Fibroblast of upper back skin (primary cell): ENCODE measurements at regions not wholly inside any gene's neighbourhood (a gene's known extent, or its start where the extent isn't known, plus 50 kb on each side); places are given as distances from the start of the nearest gene placed in this dataset.
"Not testable (repeated sequence)": the region's sequence is repeated elsewhere in the genome, so short reads cannot be mapped to it uniquely, and the experiment has no call there.

ENCODE experiments used
- DNase-seq: peaks from one replicate; pipeline ENCODE4 v3.0.0-alpha.2; 2013

GRCh38 chr10:84876116-84876999, 548.0 kb downstream of the CCSER2 start:
- DNase-seq: no peak

GRCh38 chr10:84879991-84880390, 551.6 kb downstream of the CCSER2 start:
- no peak for DNase-seq

- not testable (repeated sequence) for DNase-seq
These were observed 553.3 kb downstream of the CCSER2 start for GRCh38 chr10:84881696-84882095.

- no peak for DNase-seq
These were observed 562.3 kb downstream of the CCSER2 start for GRCh38 chr10:84890706-84891105.

- no peak for DNase-seq
These were observed 563.2 kb downstream of the CCSER2 start for GRCh38 chr10:84891631-84892030.

GRCh38 chr10:84895541-84895940, 567.2 kb downstream of the CCSER2 start:
- DNase-seq: no peak

GRCh38 chr10:84896909-84897308, 568.5 kb downstream of the CCSER2 start:
- no peak for DNase-seq

GRCh38 chr10:84899268-84899667, 570.9 kb downstream of the CCSER2 start:
- no peak for DNase-seq

- no peak for DNase-seq
These were observed 571.8 kb downstream of the CCSER2 start for GRCh38 chr10:84900141-84900540.

- no peak for DNase-seq
These were observed 573.5 kb downstream of the CCSER2 start for GRCh38 chr10:84901885-84902284.

GRCh38 chr10:84902553-84902952, 574.2 kb downstream of the CCSER2 start:
- DNase-seq: no peak

- DNase-seq: no peak
These were observed 574.9 kb downstream of the CCSER2 start for GRCh38 chr10:84903320-84903719.

- no peak for DNase-seq
These were observed 579.1 kb downstream of the CCSER2 start for GRCh38 chr10:84907461-84908009.

GRCh38 chr10:84908491-84908890, 580.1 kb downstream of the CCSER2 start:
- DNase-seq: no peak

- DNase-seq: no peak
These were observed 593.3 kb downstream of the CCSER2 start for GRCh38 chr10:84921701-84922100.

GRCh38 chr10:84924131-84924530, 595.7 kb downstream of the CCSER2 start:
- DNase-seq: no peak

GRCh38 chr10:84925495-84925894, 597.1 kb downstream of the CCSER2 start:
- no peak for DNase-seq

GRCh38 chr10:84933402-84933801, 605.0 kb downstream of the CCSER2 start:
- no peak for DNase-seq

GRCh38 chr10:84935772-84936171, 607.4 kb downstream of the CCSER2 start:
- DNase-seq: no peak

- DNase-seq: no peak
These were observed 609.9 kb downstream of the CCSER2 start for GRCh38 chr10:84938117-84938905.

GRCh38 chr10:84943541-84943940, 615.2 kb downstream of the CCSER2 start:
- no peak for DNase-seq

- no peak for DNase-seq
These were observed 615.8 kb downstream of the CCSER2 start for GRCh38 chr10:84944187-84944586.

GRCh38 chr10:84945791-84946190, 617.4 kb downstream of the CCSER2 start:
- no peak for DNase-seq

- no peak for DNase-seq
These were observed 618.5 kb downstream of the CCSER2 start for GRCh38 chr10:84946904-84947303.
